NB4 (cell line): ENCODE measurements at regions not wholly inside any gene's neighbourhood (a gene's known extent, or its start where the extent isn't known, plus 50 kb on each side); places are given as distances from the start of the nearest gene placed in this dataset.

ENCODE experiments used
- DNase-seq: peaks from one replicate; pipeline ENCODE4 v3.0.0; 2010; ENCODE audit warnings: low read depth
- H3K4me3 ChIP-seq: one replicate; pipeline ENCODE4 v1.5.1; 2011; ENCODE audit warnings: mild to moderate bottlenecking, low read depth, low read length, moderate library complexity
- CTCF ChIP-seq: IDR thresholded peaks from one replicate; pipeline ENCODE4 v1.5.1; 2012; ENCODE audit warnings: low read depth, low read length
- MAX ChIP-seq: IDR thresholded peaks from 2 replicates; pipeline ENCODE4 v1.6.1; 2011; ENCODE audit warnings: low read depth, low read length
- MYC ChIP-seq: IDR thresholded peaks from 2 replicates; pipeline ENCODE4 v1.6.1; 2011; ENCODE audit warnings: low read depth, low read length
- POLR2A ChIP-seq: IDR thresholded peaks from 2 replicates; pipeline ENCODE4 v1.6.1; 2011; ENCODE audit warnings: mild to moderate bottlenecking; ENCODE audit not compliant: insufficient read length; ENCODE audit errors: extremely low read depth

DNA sequence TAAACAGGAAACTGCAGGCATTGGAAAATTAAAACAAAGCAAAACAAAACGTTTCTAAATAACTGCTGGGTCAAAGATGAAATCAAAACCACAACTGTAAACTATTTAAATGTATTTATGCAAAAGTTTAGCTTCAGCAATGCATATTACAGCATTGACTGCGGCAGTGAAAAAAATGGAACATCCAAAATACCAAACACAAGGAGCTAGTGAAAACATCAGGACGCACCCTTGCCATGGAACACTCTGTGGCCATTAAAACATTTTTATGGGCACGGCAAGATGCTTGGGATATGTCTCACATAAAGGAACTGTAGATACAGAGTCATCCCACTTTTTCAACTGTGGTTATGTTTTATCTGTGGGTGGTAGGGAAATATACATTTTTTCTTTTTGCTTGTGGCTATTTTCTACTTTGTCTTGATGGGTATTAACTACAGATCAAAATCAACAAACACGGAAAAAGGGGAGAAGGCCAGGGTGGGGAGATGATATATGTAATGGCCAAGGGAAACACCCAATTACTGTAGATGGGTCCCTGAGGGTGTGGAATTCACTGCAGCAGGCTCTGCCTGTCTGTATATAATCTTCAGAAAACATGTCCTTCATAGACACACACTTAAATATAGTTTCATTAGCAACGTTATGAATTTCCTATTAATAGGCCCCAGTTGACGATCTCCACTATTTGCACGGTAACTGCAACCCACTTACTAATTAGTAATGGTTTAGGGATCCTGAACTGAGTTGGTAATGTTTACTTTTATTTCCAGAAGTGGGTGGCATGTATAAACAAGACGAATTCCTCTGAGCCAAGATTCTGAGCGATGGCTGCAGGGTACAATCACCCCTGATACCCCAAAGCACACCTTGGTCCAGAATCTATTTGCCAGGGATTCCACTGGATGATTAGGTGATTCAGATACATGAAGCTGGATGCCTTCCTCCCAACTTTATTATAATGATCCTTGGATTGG is 110.5 kb downstream of the ACKR3 start:
- no peak for TF ChIP-seq CTCF
- no peak for TF ChIP-seq MAX
- no peak for TF ChIP-seq MYC
- no peak for TF ChIP-seq POLR2A
- no peak for DNase-seq
- H3K4me3 ChIP-seq, result no peak overlapping the region

- DNase-seq, result no peak
- TF ChIP-seq MYC, result no peak
- TF ChIP-seq POLR2A, result no peak
- no peak for TF ChIP-seq MAX
- TF ChIP-seq CTCF, result no peak
- no peak overlapping the region for H3K4me3 ChIP-seq
Observed at GRCh38 chr2:236682651-236683422, 113.2 kb downstream of the ACKR3 start.

DNA sequence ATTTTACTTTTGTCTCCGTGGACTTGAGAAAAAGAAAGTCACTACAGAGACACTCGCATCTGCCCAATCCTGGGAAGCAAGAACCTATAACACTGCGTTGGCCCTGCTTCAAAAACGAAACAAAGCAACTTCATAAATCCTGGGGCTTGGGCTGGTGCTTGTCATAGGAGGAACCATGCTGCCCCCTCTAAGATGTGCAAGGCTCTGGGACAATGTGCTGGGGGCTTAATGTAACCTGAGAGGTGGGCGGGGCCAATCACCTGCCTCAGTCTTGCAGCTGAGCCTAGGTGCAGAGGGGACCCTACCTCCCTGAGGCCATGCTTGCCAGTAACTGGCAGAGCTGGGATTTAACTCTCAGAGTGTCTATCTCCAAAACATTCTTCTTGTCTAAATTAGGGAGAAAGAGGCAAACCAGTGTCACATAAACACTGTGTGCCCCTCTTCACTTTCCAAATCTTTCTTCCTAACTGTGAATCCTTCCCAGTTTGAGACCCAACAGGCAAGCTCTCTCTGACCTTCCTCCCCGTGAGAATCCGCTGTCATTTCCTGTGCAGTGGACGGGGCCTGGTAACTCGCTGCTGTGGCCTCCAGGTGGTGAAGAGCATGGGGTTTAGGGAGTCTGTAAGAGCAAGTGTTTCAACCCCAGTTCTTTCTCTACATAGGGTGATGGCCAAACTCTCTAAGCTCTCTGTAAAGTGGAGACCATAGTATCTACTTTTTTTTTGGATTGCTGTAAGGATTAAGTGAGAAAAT is 115.1 kb downstream of the ACKR3 start:
- no peak overlapping the region for H3K4me3 ChIP-seq
- no peak for TF ChIP-seq CTCF
- TF ChIP-seq POLR2A, result no peak
- no peak for TF ChIP-seq MAX
- TF ChIP-seq MYC, result no peak
- no peak for DNase-seq

DNA sequence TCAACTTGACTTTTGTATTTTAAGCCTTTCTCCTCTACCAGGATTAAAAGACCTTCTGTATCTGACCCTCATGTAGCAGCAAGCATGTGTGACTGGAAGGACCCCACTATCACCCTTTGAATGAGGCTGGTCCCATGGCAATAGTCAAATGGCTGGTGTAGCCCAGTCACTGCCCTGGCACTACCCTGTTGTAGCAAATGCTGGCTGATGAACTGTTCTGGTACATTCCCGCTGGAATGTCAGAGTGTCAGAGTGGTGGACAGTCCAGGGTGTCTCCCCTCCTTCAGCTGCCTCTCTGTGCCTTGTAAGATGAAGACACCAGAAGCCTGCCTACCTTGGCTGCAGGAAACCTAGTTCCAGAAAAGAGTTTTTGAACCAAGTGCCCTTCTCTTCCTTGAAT is 115.7 kb downstream of the ACKR3 start:
- DNase-seq, result no peak
- TF ChIP-seq POLR2A, result no peak
- TF ChIP-seq MYC, result no peak
- no peak for TF ChIP-seq MAX
- TF ChIP-seq CTCF, result no peak
- no peak overlapping the region for H3K4me3 ChIP-seq

- DNase-seq, result no peak
- no peak for TF ChIP-seq POLR2A
- TF ChIP-seq MYC, result no peak
- TF ChIP-seq CTCF, result no peak
- TF ChIP-seq MAX, result no peak
- no peak overlapping the region for H3K4me3 ChIP-seq
Observed at GRCh38 chr2:236685979-236686520, 116.4 kb downstream of the ACKR3 start.
